Spleen (tissue), 7 donors: ENCODE measurements at regions not wholly inside any gene's neighbourhood (a gene's known extent, or its start where the extent isn't known, plus 50 kb on each side); places are given as distances from the start of the nearest gene placed in this dataset.

Experiments used
- POLR2A ChIP-seq, 3 donors: fragments of 450-650 bp; IDR thresholded peaks; one replicate each; pipeline ENCODE4 v1.5.1; 2017; ENCODE audit warnings: antibody characterized with exemption in 3 of 3, mild to moderate bottlenecking in 1 of 3
- POLR2AphosphoS5 ChIP-seq, 3 donors: sonication (generic); formaldehyde crosslinking; IDR thresholded peaks; one replicate each; pipeline ENCODE4 v1.5.1; 2017; ENCODE audit warnings: antibody characterized with exemption in 3 of 3
- TF ChIP-seq, protein P1 (sequence below), 11 experiments: fragments of 200-600 bp in 7 of 11; fragments of 450-650 bp in 4 of 11; sonication (generic) in 4 of 11; IDR thresholded peaks in 8 of 11; conservative IDR thresholded peaks in 3 of 11; 1 replicate in 7 of 11; 2 replicates in 4 of 11; pipeline versions ENCODE4 v1.4.0 to v1.8.0; 2016 to 2021; ENCODE audit warnings: antibody characterized with exemption in 11 of 11, inconsistent platforms in 4 of 11, mild to moderate bottlenecking in 1 of 11
- donor health status: DM: no; HTN: no; CAD: no; lungs with moderate emphysema.
- donor health status: DM: no; HTN: no; CAD: no.
- donor health status: DM: no; HTN: no; CAD: no.

DNA sequence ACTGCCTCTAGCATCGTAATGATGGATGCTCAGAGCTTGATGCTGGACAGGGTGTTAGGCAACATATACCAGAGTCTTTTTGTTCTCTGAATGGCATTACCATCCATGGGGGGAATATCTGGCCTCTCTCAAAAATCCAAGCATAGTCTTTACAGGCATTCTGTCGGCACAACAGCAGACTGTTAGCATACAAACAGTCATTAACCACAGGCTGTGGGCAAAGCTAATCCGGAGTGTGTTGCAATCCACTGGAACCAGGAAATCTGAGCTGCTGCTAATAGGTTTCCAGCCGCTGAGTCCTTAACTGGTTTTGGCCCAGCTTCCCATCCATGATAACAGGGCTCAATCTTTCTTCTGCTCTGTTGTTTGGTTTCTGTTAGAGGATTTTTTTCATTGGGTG, 371.9 kb downstream of the HS3ST3B1 start:
- TF ChIP-seq, protein P1, sequence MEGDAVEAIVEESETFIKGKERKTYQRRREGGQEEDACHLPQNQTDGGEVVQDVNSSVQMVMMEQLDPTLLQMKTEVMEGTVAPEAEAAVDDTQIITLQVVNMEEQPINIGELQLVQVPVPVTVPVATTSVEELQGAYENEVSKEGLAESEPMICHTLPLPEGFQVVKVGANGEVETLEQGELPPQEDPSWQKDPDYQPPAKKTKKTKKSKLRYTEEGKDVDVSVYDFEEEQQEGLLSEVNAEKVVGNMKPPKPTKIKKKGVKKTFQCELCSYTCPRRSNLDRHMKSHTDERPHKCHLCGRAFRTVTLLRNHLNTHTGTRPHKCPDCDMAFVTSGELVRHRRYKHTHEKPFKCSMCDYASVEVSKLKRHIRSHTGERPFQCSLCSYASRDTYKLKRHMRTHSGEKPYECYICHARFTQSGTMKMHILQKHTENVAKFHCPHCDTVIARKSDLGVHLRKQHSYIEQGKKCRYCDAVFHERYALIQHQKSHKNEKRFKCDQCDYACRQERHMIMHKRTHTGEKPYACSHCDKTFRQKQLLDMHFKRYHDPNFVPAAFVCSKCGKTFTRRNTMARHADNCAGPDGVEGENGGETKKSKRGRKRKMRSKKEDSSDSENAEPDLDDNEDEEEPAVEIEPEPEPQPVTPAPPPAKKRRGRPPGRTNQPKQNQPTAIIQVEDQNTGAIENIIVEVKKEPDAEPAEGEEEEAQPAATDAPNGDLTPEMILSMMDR (IDR thresholded peaks at IDR 0.05 in 8 of 11, conservative IDR thresholded peaks at IDR 0.05 in 3 of 11), result no peak
- TF ChIP-seq POLR2A (IDR thresholded peaks at IDR 0.05) (no peak), POLR2AphosphoS5 (IDR thresholded peaks at IDR 0.05) (no peak)
